ENCODE measurements at regions not wholly inside any gene's neighbourhood (a gene's known extent, or its start where the extent isn't known, plus 50 kb on each side); places are given as distances from the start of the nearest gene placed in this dataset.

- DNase-seq (ENCODE audit: extremely low read depth, low read depth) = no peak
- TF ChIP-seq CTCF (IDR thresholded peaks at IDR 0.05; ENCODE audit: low read depth, low read length, missing control alignments) = no peak
- no peak overlapping the region for H3K4me3 ChIP-seq (replicated peaks; ENCODE audit: low read depth, low read length)
Observed at GRCh38 chr5:82924226-82925060, 152.8 kb downstream of the TMEM167A start.

GRCh38 chr5:82922086-82922734 is 155.0 kb downstream of the TMEM167A start:
- no peak overlapping the region for H3K4me3 ChIP-seq (replicated peaks; ENCODE audit: low read depth, low read length)
- no peak for DNase-seq (ENCODE audit: extremely low read depth, low read depth)
- no peak for TF ChIP-seq CTCF (IDR thresholded peaks at IDR 0.05; ENCODE audit: low read depth, low read length, missing control alignments)

- H3K4me3 ChIP-seq (replicated peaks; ENCODE audit: low read depth, low read length) = no peak overlapping the region
- no peak for TF ChIP-seq CTCF (IDR thresholded peaks at IDR 0.05; ENCODE audit: low read depth, low read length, missing control alignments)
- DNase-seq (ENCODE audit: extremely low read depth, low read depth) = no peak
Observed at GRCh38 chr5:82918311-82919031, 158.7 kb downstream of the TMEM167A start.

GRCh38 chr5:82917584-82917983 is 159.6 kb downstream of the TMEM167A start:
- DNase-seq (ENCODE audit: extremely low read depth, low read depth) = no peak
- H3K4me3 ChIP-seq (replicated peaks; ENCODE audit: low read depth, low read length) = no peak overlapping the region
- TF ChIP-seq CTCF (IDR thresholded peaks at IDR 0.05; ENCODE audit: low read depth, low read length, missing control alignments) = no peak

- H3K4me3 ChIP-seq (replicated peaks; ENCODE audit: low read depth, low read length) = no peak overlapping the region
- no peak for TF ChIP-seq CTCF (IDR thresholded peaks at IDR 0.05; ENCODE audit: low read depth, low read length, missing control alignments)
Observed at GRCh38 chr5:82913971-82914370, 163.2 kb downstream of the TMEM167A start.

GRCh38 chr5:82912462-82912861 is 164.7 kb downstream of the TMEM167A start:
- H3K4me3 ChIP-seq (replicated peaks; ENCODE audit: low read depth, low read length) = no peak overlapping the region
- no peak for TF ChIP-seq CTCF (IDR thresholded peaks at IDR 0.05; ENCODE audit: low read depth, low read length, missing control alignments)
- DNase-seq (ENCODE audit: extremely low read depth, low read depth) = no peak

More at GRCh38 chr5:82913971-82914370, 163.2 kb downstream of the TMEM167A start:
- DNase-seq (ENCODE audit: extremely low read depth, low read depth) = no peak
